HG03103 (cell line): ENCODE measurements at regions not wholly inside any gene's neighbourhood (a gene's known extent, or its start where the extent isn't known, plus 50 kb on each side); places are given as distances from the start of the nearest gene placed in this dataset.

Experiments
- ATAC-seq: cut with Tn5 transposase; IDR thresholded peaks from one replicate; pipeline ENCODE4 v1.9.1; 2021; ENCODE audit warnings: low read depth; ENCODE audit not compliant: unreplicated experiment

DNA sequence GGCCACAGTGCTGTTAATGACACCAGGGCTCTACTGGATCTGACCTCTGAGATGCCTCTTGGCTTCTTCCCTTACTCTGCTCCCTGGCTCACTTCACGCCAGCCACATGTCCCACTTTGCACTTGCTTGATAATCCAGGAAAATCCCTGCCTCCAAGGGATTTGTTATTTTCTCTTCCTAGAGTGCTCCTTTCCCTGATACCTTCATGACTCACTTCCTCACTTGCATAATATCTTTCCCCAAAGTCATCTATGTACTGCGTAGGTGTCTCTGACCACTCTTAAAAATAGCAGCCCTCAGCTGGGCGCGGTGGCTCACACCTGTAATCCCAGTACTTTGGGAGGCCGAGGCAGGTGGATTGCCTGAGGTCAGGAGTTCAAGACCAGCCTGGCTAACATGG lies 572.3 kb downstream of the PLCL1 start:
- no peak for ATAC-seq

- no peak for ATAC-seq
These were observed 570.7 kb downstream of the PLCL1 start for GRCh38 chr2:198375083-198375410.

DNA sequence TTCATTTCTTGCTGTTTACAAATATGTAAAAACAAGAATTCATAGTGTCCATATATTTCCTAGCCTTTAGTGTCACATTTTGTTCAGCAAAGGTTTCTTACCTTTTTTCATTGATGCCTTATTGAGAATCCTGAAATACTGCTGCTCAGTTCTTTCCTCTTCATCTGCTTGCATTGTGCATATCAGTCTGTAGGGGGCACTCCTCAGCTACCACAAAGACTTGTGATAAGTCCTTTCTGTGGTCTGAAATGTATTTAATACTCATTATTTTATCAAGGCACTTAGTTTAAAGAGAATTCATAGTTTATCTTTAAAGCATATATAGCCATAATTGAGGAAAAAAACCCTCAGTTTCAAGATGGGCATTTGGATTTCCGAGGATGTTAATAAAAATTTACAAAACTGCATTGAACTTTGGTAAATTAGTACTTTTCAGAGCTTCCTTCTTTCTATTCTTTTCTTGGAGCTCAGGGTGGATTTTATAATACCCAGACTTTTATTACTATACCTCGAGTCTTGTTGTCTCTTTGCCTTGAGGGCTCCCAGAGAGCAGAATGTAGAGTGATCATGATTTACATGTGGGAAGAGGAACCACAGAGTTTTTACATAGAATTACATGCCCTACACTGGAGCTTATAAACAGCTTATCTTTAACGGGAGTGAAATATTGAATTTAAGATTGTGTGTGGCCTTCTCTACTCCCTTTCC lies 570.1 kb downstream of the PLCL1 start:
- ATAC-seq: no peak

- peak; percentile 94 for ATAC-seq
These were observed 567.6 kb downstream of the PLCL1 start for GRCh38 chr2:198371921-198372543.

DNA sequence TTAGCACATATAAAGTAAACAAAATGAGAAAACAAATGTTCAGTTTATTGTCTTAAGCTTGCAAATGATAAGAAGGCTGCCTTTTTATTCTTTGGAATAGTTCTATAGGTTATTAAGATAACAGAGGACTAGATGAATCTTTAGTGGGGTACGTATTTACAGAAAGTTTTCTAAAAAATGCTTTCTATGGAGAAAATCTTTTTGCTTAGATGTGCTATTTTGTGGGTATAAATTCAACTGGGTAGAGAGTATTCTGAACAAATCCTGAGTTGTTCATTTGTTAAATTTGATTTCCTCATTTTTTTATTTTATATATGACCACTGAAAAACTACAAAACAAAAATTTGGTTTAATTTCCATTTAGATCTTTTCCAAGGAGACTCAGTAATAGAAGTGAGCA lies 566.9 kb downstream of the PLCL1 start:
- no peak for ATAC-seq

DNA sequence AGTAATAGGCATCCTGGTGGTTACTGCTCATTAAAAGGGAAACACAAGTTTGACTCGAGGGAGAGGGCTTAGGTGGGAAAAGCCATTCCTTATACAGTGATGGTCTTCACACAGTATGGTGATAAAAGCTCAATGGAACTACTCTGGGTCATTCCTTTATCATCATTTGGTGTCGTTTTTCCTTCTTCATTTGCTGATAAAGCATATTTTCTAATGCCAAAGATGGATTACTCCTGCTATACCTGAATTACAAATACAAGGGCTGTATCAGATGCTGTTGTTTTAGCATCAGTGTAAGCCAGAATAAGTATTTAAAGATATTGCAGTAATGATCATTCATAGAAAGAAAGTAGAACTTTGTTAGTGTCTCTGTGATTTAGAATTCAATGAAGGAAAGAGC lies 563.7 kb downstream of the PLCL1 start:
- no peak for ATAC-seq

- ATAC-seq: no peak
These were observed 558.3 kb downstream of the PLCL1 start for GRCh38 chr2:198362740-198363139.

GRCh38 chr2:198359308-198359707 lies 554.9 kb downstream of the PLCL1 start:
- no peak for ATAC-seq

DNA sequence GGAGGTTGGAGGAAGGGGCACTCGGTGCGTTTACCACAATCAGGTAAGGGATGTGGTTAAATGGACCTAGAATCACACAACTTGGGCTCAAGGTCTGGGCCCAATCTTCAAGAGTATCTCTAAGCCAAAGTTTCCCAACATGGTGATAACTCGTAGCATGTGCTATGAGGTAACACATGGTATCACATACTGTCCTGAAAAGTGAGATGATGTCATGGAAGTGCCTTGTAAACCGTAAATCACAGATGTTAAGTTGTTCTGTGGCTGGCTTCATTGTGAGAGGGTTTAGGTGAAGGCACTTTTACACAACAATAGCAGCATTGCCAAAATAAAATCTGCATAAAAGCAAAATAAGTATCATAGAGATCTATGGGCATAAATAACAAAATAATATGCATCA lies 551.8 kb downstream of the PLCL1 start:
- ATAC-seq: no peak

DNA sequence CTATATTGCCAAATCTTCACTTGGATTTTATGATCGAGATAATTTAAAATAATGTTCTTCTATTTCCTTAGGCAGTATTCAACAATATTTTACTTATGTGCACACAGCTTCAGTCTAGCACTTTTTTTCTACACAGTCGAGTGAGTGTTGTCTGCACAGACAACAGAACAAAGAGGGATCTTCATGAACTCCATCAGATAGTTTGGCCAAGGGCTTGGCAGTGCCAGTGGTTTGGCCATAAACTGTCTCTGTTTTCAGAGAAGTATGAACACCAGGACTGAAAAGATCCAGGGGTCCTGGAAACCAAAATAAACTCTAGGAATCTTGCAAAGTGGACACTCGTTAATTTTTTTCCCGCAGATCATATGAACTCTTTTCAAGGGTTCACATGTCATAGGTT lies 547.3 kb downstream of the PLCL1 start:
- ATAC-seq: no peak

GRCh38 chr2:198347946-198348345 lies 543.6 kb downstream of the PLCL1 start:
- no peak for ATAC-seq

GRCh38 chr2:198347349-198347748 lies 543.0 kb downstream of the PLCL1 start:
- no peak for ATAC-seq

DNA sequence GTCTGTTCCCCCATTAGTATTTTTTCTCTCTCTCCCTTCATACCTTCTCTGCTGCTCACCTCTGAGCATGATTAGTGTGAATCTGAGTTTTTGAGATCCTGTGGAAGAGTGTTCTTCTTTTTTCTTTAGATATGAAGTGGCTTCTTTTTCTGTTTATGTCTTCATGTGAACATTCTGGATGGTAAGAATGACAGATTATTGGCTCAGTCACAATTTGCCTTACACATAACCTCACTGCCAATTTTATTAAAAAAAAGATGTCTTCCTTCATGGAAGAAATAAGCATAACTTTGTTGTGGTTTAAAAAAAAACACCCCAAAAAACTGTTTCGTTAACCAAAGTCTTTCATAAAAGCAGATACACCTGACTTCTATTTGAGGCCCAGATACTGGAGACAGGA lies 539.1 kb downstream of the PLCL1 start:
- no peak for ATAC-seq

GRCh38 chr2:198340846-198341245 lies 536.5 kb downstream of the PLCL1 start:
- no peak for ATAC-seq

- no peak for ATAC-seq
These were observed 534.7 kb downstream of the PLCL1 start for GRCh38 chr2:198339116-198339515.

GRCh38 chr2:198337368-198337767 lies 533.0 kb downstream of the PLCL1 start:
- ATAC-seq: no peak

DNA sequence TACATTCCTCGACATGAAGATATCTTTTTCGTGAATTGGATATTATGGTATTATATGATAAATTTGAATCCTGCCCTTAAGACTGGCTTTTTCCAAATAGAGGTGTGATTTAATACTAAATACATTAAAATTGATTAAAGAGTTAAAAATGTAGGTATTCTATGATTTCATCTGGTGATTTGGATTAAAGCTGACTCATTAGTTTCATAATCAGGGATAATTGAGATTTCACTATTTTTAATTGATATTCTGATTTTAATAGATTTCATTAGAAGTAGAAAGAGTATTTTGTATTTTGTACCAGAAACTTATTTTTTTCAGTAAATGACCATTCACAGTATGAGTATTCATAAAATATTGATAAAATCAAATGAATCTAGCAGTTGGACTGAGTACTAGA lies 524.1 kb downstream of the PLCL1 start:
- no peak for ATAC-seq

DNA sequence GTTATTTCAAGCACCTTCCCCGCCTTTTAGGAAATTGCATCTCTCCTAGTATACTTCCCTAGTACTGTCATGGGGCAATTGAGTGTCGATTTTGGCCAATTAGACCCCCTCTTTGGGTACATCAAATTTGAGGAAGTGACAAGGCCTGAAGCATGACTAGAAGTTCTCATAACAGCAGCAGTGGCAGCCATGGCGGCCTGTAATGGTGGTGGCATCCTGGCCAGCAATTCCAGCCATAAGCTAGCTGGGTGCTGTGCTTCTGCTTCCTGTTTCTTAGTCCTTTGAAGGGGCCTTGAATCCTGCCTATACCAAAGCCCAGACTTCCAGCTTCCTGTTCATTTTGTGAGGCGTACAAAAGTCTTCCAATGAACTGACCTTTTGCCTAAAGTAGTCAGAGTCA lies 523.1 kb downstream of the PLCL1 start:
- no peak for ATAC-seq

GRCh38 chr2:198326431-198326830 lies 522.0 kb downstream of the PLCL1 start:
- peak; percentile 55 for ATAC-seq

GRCh38 chr2:198325359-198325758 lies 521.0 kb downstream of the PLCL1 start:
- no peak for ATAC-seq

GRCh38 chr2:198324071-198324470 lies 519.7 kb downstream of the PLCL1 start:
- ATAC-seq: no peak

GRCh38 chr2:198322275-198322674 lies 517.9 kb downstream of the PLCL1 start:
- no peak for ATAC-seq
